ENCODE measurements at regions not wholly inside any gene's neighbourhood (a gene's known extent, or its start where the extent isn't known, plus 50 kb on each side); places are given as distances from the start of the nearest gene placed in this dataset.
"Not testable (repeated sequence)": the region's sequence is repeated elsewhere in the genome, so short reads cannot be mapped to it uniquely, and the experiment has no call there.

DNA sequence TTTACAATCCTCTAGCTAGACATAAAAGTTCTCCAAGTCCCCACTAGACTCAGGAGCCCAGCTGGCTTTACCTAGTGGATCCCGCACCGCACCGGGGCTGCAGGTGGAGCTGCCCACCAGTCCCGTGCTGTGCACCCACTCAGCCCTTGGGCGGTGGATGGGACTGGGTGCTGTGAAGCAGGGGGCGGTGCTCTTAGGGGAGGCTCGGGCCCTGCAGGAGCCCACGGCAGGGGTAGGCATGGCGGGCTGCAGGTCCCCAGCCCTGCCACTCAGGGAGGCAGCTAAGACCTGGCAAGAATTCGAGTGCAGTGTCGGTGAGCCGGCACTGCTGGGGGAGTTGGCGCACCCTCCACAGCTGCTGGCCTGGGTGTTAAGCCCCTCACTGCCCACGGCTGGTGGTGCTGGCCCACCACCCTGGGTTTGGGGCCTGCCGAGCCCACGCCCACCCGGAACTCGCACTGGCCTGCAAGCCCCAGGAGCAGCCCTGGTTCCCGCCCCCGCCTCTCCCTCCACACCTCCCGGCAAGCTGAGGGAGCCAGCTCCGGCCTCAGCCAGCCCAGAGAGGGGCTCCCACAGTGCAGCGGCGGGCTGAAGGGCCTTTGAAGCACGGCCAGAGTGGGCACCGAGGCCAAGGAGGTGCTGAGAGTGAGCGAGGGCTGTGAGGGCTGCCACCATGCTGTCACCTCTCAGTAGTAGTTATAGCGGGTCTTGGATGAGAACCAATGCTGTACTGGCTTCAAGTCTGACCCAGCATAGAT, 255.2 kb downstream of the CDH7 start:
- H3K9me3 ChIP-seq (ENCODE audit: low read length): peaks cover 5% of the 10 kb centered on the region
- H3K4me3 ChIP-seq (ENCODE audit: low read length): no peak overlapping the region
- no peak overlapping the region for H2AFZ ChIP-seq (ENCODE audit: low read depth, low read length)
- no peaks in the 10 kb centered on the region for H3K27me3 ChIP-seq (ENCODE audit: insufficient read depth, low read length)
- H3K36me3 ChIP-seq (ENCODE audit: insufficient read depth, low read length): no peaks in the 10 kb centered on the region
- H3K4me1 ChIP-seq (ENCODE audit: insufficient read depth, low read length): no peaks in the 10 kb centered on the region

DNA sequence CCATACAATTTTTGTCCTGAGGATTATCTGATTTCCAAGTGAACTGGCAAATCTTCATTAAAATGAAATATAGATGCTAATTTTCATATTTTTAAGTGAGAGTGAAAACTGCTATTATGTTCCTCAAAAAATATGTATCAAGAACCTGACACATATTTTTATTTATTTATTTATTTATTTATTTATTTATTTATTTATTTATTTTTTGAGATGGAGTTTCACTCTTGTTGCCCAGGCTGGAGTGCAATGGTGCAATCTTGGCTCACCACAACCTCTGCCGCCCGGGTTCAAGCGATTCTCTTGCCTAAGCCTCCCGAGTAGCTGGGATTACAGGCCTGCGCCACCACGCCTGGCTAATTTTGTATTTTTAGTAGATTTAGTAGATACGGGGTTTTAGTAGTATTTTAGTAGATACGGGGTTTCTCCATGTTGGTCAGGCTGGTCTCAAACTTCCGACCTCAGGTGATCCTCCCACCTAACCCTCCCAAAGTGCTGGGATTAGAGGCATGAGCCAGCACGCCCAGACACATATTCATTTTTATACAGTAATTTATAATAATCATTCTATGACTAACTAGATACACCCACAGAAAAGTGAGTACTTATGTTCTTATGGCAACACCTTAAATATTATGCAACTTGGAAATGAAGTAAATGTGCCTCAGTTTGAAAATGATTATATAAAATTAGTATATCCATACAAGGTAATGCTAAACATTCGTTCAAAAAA, 248.3 kb downstream of the CDH7 start:
- not testable (repeated sequence) for H2AFZ ChIP-seq (ENCODE audit: low read depth, low read length); H3K36me3 ChIP-seq (ENCODE audit: insufficient read depth, low read length); H3K4me1 ChIP-seq (ENCODE audit: insufficient read depth, low read length); H3K9me3 ChIP-seq (ENCODE audit: low read length); H3K27me3 ChIP-seq (ENCODE audit: insufficient read depth, low read length); H3K4me3 ChIP-seq (ENCODE audit: low read length)

DNA sequence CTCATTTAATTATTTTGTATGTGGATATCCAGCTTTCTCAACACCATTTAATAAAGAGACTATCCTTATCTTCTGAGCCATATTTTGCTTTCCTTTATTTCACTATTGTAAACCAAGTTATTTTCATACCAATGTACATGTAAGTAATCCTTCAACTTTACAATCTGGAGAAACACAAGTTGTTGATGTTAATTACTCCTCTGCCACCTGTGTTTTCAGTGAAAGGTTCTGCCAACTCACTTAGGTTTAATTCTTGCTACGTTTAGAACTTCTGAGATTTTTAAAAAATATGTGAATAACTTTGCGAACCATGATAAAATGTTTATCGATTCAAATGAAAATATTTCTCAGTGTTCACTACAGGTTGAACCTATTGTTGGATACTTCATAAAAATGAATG, 244.4 kb downstream of the CDH7 start:
- Histone ChIP-seq H3K9me3 (ENCODE audit: low read length) (no peaks in the 10 kb centered on the region), H3K27me3 (ENCODE audit: insufficient read depth, low read length) (no peaks in the 10 kb centered on the region), H3K4me3 (ENCODE audit: low read length) (no peak overlapping the region), H2AFZ (ENCODE audit: low read depth, low read length) (no peak overlapping the region), H3K4me1 (ENCODE audit: insufficient read depth, low read length) (no peaks in the 10 kb centered on the region), H3K36me3 (ENCODE audit: insufficient read depth, low read length) (no peaks in the 10 kb centered on the region)

DNA sequence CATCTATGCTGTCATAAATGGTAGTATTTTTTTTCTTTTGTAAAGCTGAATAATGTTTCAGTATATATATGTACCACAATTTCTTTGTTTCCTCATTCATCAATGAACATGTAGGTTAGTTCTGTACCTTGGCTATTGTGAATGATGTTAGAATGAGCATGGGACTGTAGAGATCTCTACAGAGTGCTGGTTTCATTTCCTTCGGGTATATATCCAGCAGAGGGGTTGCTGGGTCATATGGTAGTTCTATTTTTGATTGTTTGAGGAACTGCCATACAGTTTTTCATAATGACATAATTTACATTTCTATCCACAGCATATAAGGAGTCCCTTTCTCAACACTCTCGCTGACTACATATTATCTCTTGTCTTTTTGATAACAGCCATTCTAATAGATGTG, 243.5 kb downstream of the CDH7 start:
- Histone ChIP-seq H3K27me3 (ENCODE audit: insufficient read depth, low read length) (no peaks in the 10 kb centered on the region), H3K4me3 (ENCODE audit: low read length) (no peak overlapping the region), H3K4me1 (ENCODE audit: insufficient read depth, low read length) (peaks cover 3% of the 10 kb centered on the region), H3K36me3 (ENCODE audit: insufficient read depth, low read length) (no peaks in the 10 kb centered on the region), H3K9me3 (ENCODE audit: low read length) (no peaks in the 10 kb centered on the region), H2AFZ (ENCODE audit: low read depth, low read length) (no peak overlapping the region)

DNA sequence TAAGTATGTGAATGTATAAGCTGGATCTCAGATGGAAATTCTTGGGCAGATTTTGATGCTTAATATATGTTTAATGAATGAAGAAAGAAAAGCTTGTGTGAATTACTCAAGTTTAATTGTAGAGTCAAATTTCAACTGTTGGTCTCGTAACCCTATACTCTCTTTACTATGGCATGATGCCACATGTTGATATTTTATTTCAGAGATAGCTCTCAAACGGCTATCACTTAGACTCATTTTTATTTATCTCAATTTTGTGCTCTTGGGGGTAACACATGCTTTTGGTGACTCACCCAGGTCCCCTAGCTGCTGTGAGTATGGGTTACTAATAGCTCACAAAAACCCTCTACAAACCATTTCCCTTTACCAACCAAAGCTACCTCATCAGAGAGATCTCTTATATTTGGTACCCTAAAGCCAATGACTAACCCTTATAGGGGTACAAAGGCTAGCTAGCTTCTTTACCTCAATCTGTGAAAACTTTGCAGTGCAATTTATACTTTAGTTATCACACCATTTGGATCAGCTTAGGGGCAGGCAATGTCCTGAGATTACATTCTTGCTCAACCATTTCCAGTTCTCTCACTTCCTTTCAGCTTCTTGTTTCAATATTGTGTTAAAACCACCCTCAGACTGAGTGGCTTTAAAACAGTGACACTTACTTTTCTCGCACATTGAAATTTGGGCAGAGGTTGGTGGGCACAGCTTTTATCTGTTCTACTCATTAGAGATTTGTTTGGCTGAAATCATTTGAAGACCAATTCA, 240.3 kb downstream of the CDH7 start:
- H3K4me3 ChIP-seq (ENCODE audit: low read length): no peak overlapping the region
- peaks cover 17% of the 10 kb centered on the region for H3K4me1 ChIP-seq (ENCODE audit: insufficient read depth, low read length)
- H3K9me3 ChIP-seq (ENCODE audit: low read length): no peaks in the 10 kb centered on the region
- H2AFZ ChIP-seq (ENCODE audit: low read depth, low read length): no peak overlapping the region
- H3K36me3 ChIP-seq (ENCODE audit: insufficient read depth, low read length): no peaks in the 10 kb centered on the region
- H3K27me3 ChIP-seq (ENCODE audit: insufficient read depth, low read length): no peaks in the 10 kb centered on the region

DNA sequence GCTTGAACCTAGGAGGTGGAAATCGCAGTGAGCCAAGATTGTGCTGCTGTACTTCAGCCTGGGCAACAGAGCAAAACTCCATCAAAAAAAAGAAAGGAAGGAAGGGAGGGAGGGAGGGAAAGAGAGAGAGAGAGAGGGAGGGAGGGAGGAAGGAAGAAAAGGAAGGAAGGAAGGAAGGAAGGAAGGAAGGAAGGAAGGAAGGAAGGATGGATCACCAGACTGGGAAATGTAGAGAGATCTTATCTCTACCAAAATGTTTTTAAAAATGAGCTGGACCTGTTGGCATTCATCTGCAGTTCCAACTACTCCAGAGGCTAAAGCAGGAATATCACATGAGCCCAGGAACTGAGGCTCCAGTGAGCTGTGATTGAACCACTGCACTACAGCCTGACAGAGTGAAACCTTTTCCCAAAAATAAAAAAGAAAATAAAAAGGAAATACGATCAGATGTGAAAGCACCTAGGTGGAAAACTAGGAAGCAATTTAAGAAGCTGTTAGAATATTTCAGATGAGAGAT, 239.4 kb downstream of the CDH7 start:
- no peaks in the 10 kb centered on the region for H3K9me3 ChIP-seq (ENCODE audit: low read length)
- no peak overlapping the region for H3K4me3 ChIP-seq (ENCODE audit: low read length)
- no peaks in the 10 kb centered on the region for H3K36me3 ChIP-seq (ENCODE audit: insufficient read depth, low read length)
- H3K27me3 ChIP-seq (ENCODE audit: insufficient read depth, low read length): no peaks in the 10 kb centered on the region
- H3K4me1 ChIP-seq (ENCODE audit: insufficient read depth, low read length): peaks cover 17% of the 10 kb centered on the region
- H2AFZ ChIP-seq (ENCODE audit: low read depth, low read length): no peak overlapping the region

GRCh38 chr18:65988972-65989371, 238.2 kb downstream of the CDH7 start:
- Histone ChIP-seq H3K4me1 (ENCODE audit: insufficient read depth, low read length) (peaks cover 17% of the 10 kb centered on the region), H3K4me3 (ENCODE audit: low read length) (no peak overlapping the region), H2AFZ (ENCODE audit: low read depth, low read length) (no peak overlapping the region), H3K27me3 (ENCODE audit: insufficient read depth, low read length) (no peaks in the 10 kb centered on the region), H3K36me3 (ENCODE audit: insufficient read depth, low read length) (no peaks in the 10 kb centered on the region), H3K9me3 (ENCODE audit: low read length) (no peaks in the 10 kb centered on the region)

DNA sequence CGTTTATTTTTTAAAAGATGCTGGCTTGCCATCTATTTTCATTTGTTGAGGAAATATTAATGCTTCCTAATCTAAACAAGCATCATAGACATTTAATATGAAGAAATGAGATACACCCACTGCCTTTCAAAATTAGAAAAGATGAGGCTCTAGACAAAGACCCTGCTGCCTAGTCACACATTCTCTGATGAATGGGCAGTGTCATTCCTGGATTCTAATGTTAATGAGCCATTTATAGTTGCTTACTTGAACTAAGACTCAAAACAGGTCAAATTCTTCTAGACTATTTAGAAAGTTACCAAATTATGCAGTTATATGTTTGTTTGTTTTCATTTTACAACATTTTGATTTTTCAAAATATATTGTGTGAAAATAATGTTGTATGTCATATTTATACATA, 237.6 kb downstream of the CDH7 start:
- Histone ChIP-seq H3K27me3 (ENCODE audit: insufficient read depth, low read length) (no peaks in the 10 kb centered on the region), H3K9me3 (ENCODE audit: low read length) (no peaks in the 10 kb centered on the region), H3K36me3 (ENCODE audit: insufficient read depth, low read length) (no peaks in the 10 kb centered on the region), H3K4me3 (ENCODE audit: low read length) (no peak overlapping the region), H2AFZ (ENCODE audit: low read depth, low read length) (no peak overlapping the region), H3K4me1 (ENCODE audit: insufficient read depth, low read length) (peaks cover 17% of the 10 kb centered on the region)

GRCh38 chr18:65983750-65984149, 232.9 kb downstream of the CDH7 start:
- Histone ChIP-seq H3K4me3 (ENCODE audit: low read length) (no peak overlapping the region), H3K27me3 (ENCODE audit: insufficient read depth, low read length) (no peaks in the 10 kb centered on the region), H3K36me3 (ENCODE audit: insufficient read depth, low read length) (no peaks in the 10 kb centered on the region), H3K4me1 (ENCODE audit: insufficient read depth, low read length) (peaks cover 9% of the 10 kb centered on the region), H2AFZ (ENCODE audit: low read depth, low read length) (no peak overlapping the region), H3K9me3 (ENCODE audit: low read length) (peaks cover 2% of the 10 kb centered on the region)

GRCh38 chr18:65975536-65975935, 224.7 kb downstream of the CDH7 start:
- Histone ChIP-seq H3K4me3 (ENCODE audit: low read length) (no peak overlapping the region), H3K27me3 (ENCODE audit: insufficient read depth, low read length) (no peaks in the 10 kb centered on the region), H3K9me3 (ENCODE audit: low read length) (no peaks in the 10 kb centered on the region), H3K4me1 (ENCODE audit: insufficient read depth, low read length) (no peaks in the 10 kb centered on the region), H3K36me3 (ENCODE audit: insufficient read depth, low read length) (no peaks in the 10 kb centered on the region), H2AFZ (ENCODE audit: low read depth, low read length) (no peak overlapping the region)

DNA sequence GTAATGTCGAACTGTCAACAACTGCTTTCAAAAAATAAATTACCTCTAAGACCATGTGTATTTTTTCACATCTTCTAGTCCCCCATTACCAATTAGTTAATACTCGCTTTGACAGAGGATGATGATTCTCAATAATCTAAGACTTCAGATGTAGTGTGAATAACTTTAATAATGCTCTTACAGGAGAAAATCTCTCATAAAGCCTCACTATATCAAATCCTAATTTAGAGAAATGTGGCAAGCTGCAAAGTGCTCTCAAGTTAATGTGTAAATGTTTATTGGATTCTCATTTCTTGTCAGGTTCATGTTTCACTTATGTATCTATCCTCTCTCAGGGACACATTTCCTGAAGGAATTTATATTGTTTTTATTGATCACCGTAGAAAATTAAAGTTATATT, 223.9 kb downstream of the CDH7 start:
- no peaks in the 10 kb centered on the region for H3K36me3 ChIP-seq (ENCODE audit: insufficient read depth, low read length)
- H3K4me1 ChIP-seq (ENCODE audit: insufficient read depth, low read length): no peaks in the 10 kb centered on the region
- no peaks in the 10 kb centered on the region for H3K27me3 ChIP-seq (ENCODE audit: insufficient read depth, low read length)
- H3K9me3 ChIP-seq (ENCODE audit: low read length): no peaks in the 10 kb centered on the region
- H2AFZ ChIP-seq (ENCODE audit: low read depth, low read length): no peak overlapping the region
- no peak overlapping the region for H3K4me3 ChIP-seq (ENCODE audit: low read length)

DNA sequence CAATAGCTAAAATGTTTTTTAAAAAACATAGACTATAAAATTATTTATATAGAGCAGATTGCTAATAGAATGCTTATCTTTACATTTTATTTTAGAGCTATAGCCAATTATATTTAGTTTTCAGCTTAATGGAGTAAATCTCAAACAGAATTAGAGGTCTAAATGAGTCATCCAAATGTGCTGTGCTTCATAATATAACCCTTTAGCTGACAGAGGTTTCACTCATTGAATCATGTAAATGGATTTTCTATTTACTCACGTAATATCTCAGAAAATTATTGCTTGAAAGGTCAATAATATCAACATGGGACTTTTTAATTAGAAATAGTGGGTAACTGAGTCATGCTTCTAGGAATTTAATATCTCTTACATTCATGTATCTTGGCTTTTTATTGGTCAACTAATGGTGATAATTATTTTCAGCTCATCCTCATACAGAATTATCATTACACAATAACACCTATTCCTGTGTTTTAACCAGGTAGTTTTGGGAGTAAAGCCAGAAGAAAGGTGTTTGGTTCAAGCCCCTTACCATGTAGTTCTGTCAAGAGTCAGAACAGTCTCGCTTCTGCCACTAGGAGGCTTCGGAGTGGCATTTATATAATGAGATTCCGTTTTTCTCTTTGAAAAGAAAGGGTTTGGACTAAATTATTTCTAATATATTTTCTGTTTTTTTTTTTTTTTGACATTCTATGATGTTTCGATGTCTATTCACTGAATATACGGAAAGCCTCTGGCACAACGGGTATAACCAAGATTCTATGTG, 217.6 kb downstream of the CDH7 start:
- H3K4me1 ChIP-seq (ENCODE audit: insufficient read depth, low read length): no peaks in the 10 kb centered on the region
- H3K27me3 ChIP-seq (ENCODE audit: insufficient read depth, low read length): no peaks in the 10 kb centered on the region
- no peak overlapping the region for H2AFZ ChIP-seq (ENCODE audit: low read depth, low read length)
- H3K4me3 ChIP-seq (ENCODE audit: low read length): no peak overlapping the region
- H3K36me3 ChIP-seq (ENCODE audit: insufficient read depth, low read length): no peaks in the 10 kb centered on the region
- H3K9me3 ChIP-seq (ENCODE audit: low read length): no peaks in the 10 kb centered on the region
